Retinal pigment epithelial cell (primary cell): ENCODE measurements at regions not wholly inside any gene's neighbourhood (a gene's known extent, or its start where the extent isn't known, plus 50 kb on each side); places are given as distances from the start of the nearest gene placed in this dataset.
"Not testable (repeated sequence)": the region's sequence is repeated elsewhere in the genome, so short reads cannot be mapped to it uniquely, and the experiment has no call there.

ENCODE experiments used
- DNase-seq: peaks from one replicate; pipeline ENCODE4 v3.0.0-alpha.2; 2010; ENCODE audit warnings: low read depth
- H3K4me3 ChIP-seq: 2 replicates; pipeline ENCODE4 v1.5.1; 2011; ENCODE audit warnings: mild to moderate bottlenecking, low read length, control low read depth, moderate library complexity
- CTCF ChIP-seq: conservative IDR thresholded peaks from 2 replicates; pipeline ENCODE4 v1.5.1; 2011; ENCODE audit warnings: low read depth, low read length, control low read depth, inconsistent platforms

- no peak for DNase-seq
- TF ChIP-seq CTCF: no peak
- no peak overlapping the region for H3K4me3 ChIP-seq
These were observed 108.1 kb upstream of the GMNC start for GRCh38 chr3:190970560-190970959.

- DNase-seq: no peak
- no peak for TF ChIP-seq CTCF
- no peak overlapping the region for H3K4me3 ChIP-seq
These were observed 106.1 kb upstream of the GMNC start for GRCh38 chr3:190968616-190969015.

GRCh38 chr3:190964931-190965330, 102.4 kb upstream of the GMNC start:
- DNase-seq: not testable (repeated sequence)
- H3K4me3 ChIP-seq: peak overlapping the region; percentile 23

- no peak overlapping the region for H3K4me3 ChIP-seq
- no peak for DNase-seq
- no peak for TF ChIP-seq CTCF
These were observed 96.6 kb upstream of the GMNC start for GRCh38 chr3:190959077-190959476.

- no peak for TF ChIP-seq CTCF
These were observed 79.3 kb upstream of the GMNC start for GRCh38 chr3:190941694-190942260.

DNA sequence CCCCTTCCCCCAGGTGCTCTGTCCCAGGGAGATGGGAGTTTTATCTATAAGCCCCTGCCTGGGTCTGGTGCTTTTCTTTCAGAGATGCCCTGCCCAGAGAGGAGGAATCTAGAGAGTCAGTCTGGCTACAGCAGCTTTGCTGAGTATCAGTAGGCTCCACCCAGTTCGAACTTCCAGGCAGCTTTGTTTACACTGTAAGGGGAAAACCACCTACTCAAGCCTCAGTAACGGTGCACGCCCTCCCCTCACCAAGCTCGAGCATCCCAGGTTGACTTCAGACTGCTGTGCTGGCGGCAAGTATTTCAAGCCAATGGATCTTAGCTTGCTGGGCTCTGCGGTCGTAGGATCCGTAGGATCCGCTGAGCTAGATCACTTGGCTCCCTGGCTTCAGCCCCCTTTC, 72.1 kb upstream of the GMNC start:
- H3K4me3 ChIP-seq: not testable (repeated sequence)

More at GRCh38 chr3:190941694-190942260, 79.3 kb upstream of the GMNC start:
- no peak for DNase-seq
- no peak overlapping the region for H3K4me3 ChIP-seq

DNA sequence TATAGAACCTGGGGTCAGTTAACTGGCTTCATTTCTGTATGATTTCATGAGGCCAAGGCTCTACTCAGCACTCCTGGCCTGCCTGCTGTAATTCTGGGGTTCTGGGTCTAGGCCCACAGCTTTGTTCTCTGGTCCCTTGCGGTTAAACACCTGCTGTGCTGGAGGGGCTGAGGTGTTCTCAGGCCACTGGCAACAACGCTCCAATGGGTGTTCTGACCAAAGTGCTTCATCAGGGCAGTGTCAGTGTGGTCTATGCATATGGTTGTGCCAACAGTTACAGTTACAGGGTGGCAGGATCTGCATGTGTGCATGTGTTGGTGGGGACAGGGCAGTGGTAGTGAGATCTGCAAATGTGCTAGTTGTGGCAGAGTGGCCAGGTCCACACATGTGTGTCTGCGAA, 64.1 kb upstream of the GMNC start:
- no peak for TF ChIP-seq CTCF
- no peak for DNase-seq
- no peak overlapping the region for H3K4me3 ChIP-seq

More for the DNA sequence above, 72.1 kb upstream of the GMNC start:
- DNase-seq: not testable (repeated sequence)

- DNase-seq: no peak
- H3K4me3 ChIP-seq: no peak overlapping the region
- no peak for TF ChIP-seq CTCF
These were observed 50.2 kb upstream of the GMNC start for GRCh38 chr3:190912736-190913135.
